ENCODE measurements at regions not wholly inside any gene's neighbourhood (a gene's known extent, or its start where the extent isn't known, plus 50 kb on each side); places are given as distances from the start of the nearest gene placed in this dataset.
"Not testable (repeated sequence)": the region's sequence is repeated elsewhere in the genome, so short reads cannot be mapped to it uniquely, and the experiment has no call there.

DNA sequence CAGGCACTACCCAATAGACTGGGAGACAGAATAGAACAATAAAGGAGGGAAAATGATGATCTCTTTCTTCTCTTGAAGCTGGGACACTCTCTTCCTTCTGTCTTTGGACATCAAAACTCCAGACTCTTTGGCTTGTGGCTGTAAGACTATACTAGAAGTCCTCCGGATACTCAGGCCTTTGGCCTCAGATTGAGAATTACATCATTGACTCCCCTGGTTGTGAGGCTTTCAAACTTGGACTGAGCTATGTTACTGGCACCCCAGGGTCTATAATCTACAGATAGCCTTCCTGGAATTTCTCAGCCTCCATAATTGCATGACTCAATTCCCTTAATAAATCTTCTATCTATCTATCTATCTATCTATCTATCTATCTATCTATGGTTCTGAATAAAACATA, 294.2 kb upstream of the CT83 start:
- TF ChIP-seq CTCF (IDR thresholded peaks at IDR 0.05; ENCODE audit: insufficient read depth, low read depth, low read length, missing control alignments): no peak
- H3K4me3 ChIP-seq (ENCODE audit: low read length): no peak overlapping the region
- no peak for DNase-seq (ENCODE audit: low read depth)

- H3K4me3 ChIP-seq (ENCODE audit: low read length): no peak overlapping the region
- peak; percentile 20 for TF ChIP-seq CTCF (IDR thresholded peaks at IDR 0.05; ENCODE audit: insufficient read depth, low read depth, low read length, missing control alignments)
- peak; percentile 93 for DNase-seq (ENCODE audit: low read depth)
These were observed 287.2 kb upstream of the CT83 start for GRCh38 chrX:116749943-116750342.

DNA sequence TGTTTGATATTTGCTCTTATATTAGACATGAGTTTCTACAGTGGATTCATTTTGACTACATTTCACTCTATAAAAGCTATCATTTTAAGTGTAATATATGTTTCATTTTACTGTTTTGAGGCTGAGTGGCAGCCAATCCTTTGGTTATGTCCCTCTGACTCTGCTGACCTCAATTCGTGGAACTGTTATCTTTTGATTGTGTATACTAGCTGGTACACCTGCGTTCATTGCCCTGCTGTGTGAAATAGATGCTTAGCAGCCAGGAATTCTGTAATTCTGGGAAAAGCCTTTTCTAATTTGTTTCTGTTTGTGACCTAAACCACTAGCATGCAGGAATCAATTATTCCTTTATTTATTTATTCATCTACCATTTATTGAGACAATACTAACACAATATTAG, 269.4 kb upstream of the CT83 start:
- no peak overlapping the region for H3K4me3 ChIP-seq (ENCODE audit: low read length)
- TF ChIP-seq CTCF (IDR thresholded peaks at IDR 0.05; ENCODE audit: insufficient read depth, low read depth, low read length, missing control alignments): no peak
- no peak for DNase-seq (ENCODE audit: low read depth)

DNA sequence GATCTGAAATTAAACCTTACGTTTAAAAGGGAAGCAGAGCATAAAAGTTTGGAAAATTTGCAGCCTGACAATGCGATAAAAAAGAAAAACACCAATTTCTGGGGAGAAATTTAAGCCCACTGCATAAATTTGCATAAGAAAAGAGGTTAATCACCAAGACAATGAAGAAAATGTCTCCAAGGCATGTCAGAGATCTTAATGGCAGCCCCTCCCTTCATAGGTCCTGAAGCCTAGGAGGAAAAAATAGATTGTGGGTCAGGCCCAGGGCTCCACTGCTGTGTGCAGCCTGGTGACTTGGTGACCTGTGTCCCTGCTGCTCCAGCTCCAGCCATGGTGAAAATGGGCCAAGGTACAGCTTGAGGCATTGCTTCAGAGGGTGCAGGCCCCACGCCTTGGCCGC, 264.0 kb upstream of the CT83 start:
- no peak for DNase-seq (ENCODE audit: low read depth)
- H3K4me3 ChIP-seq (ENCODE audit: low read length): no peak overlapping the region
- no peak for TF ChIP-seq CTCF (IDR thresholded peaks at IDR 0.05; ENCODE audit: insufficient read depth, low read depth, low read length, missing control alignments)

DNA sequence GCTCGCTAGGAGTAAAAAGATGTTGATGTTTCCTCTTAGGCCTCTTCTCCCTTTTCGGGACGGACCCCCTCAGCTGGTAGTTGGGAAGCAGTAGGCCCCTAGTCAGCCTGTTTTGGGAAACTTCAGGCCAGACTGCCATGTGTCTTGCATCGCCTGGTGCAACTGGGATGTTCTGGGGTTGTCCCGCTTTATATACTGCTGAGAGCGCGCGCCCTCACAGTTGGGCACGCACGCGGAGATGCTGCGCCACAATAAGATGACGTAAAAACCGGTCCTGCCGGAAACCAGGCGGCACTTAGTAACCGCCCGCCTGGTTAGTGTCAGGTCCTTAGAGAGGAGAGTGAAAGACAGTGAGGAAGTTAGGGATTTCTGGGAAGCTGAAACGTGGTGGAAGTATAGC, 231.3 kb upstream of the CT83 start:
- no peak for TF ChIP-seq CTCF (IDR thresholded peaks at IDR 0.05; ENCODE audit: insufficient read depth, low read depth, low read length, missing control alignments)
- H3K4me3 ChIP-seq (ENCODE audit: low read length): no peak overlapping the region
- no peak for DNase-seq (ENCODE audit: low read depth)

DNA sequence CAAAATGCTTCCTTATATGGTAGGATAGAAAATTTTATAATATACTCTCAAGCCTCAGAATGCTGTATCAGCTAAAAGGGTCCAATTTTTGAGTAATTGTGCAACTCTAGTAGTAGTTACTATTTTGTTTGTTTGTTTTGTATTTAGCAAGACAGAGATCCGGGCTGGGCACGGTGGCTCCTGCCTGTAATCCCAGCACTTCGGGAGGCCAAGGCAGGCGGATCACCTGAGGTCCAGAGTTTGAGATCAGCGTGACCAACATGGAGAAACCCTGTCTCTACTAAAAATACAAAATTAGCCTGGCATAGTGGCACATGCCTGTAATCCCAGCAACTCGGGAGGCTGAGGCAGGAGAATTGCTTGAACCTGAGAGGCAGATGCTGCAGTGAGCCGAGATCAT, 216.8 kb upstream of the CT83 start:
- DNase-seq (ENCODE audit: low read depth); H3K4me3 ChIP-seq (ENCODE audit: low read length): not testable (repeated sequence)

DNA sequence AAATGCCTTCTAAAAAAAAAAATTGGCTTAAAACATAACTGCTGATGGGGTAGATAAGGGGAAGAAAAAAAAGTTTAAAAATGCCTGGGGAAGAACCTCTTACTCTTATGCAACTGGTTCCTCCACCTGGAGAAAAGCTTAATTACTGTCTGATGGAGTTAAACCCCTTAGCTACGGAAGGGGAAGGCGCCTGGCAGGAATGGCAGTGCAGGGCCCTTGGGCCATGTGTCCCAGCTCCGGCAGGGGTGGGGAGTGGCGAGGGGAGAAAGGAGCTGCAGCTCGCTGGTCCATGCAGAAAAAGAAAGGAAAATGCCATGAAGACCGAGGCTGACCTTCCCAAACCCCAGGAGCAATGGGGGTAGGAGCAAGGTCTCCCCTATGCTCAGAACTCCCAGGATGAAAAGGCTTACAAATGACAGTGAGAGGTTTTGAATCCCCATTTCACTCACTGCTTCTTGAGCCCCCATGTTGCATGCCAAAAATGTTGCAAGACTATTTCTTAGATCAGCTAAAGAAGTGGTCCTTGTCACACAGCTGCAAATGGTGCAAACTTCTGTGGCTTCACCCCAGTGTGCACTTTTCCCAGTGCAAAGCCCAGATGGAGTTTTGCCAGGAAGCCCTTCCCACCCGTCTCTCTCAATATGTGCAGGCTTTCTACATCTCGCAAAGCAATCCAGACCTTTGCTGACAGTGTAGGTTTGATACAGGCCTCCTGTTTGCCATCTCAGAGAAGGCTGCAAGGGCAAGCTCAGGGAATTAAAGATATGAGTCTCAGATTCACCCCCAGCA, 204.8 kb upstream of the CT83 start:
- no peak for DNase-seq (ENCODE audit: low read depth)
- TF ChIP-seq CTCF (IDR thresholded peaks at IDR 0.05; ENCODE audit: insufficient read depth, low read depth, low read length, missing control alignments): no peak

More for the DNA sequence above, 204.8 kb upstream of the CT83 start:
- H3K4me3 ChIP-seq (ENCODE audit: low read length): no peak overlapping the region
